WTC11 (cell line): ENCODE measurements at regions not wholly inside any gene's neighbourhood (a gene's known extent, or its start where the extent isn't known, plus 50 kb on each side); places are given as distances from the start of the nearest gene placed in this dataset.

Experiments used
- ATAC-seq: fragments of 200-7000 bp; cut with Tn5 transposase; 2 replicates; pipeline ENCODE4 v1.10.0; 2021; ENCODE audit warnings: mild to moderate bottlenecking, moderate library complexity
- CTCF ChIA-PET: fragments of 300-600 bp; sonication (Branson Sonifier 250); formaldehyde crosslinking; loops from one replicate; lab custom pipeline; 2021; ENCODE audit warnings: antibody characterized with exemption; lab: Charles Lee
- POLR2A ChIA-PET: fragments of 350-600 bp; sonication (Branson Sonifier 250); formaldehyde crosslinking; loops from one replicate; lab custom pipeline; 2021; ENCODE audit warnings: antibody characterized with exemption; lab: Charles Lee
- DNase-seq: peaks from one replicate; pipeline ENCODE4 v3.0.0; 2021; ENCODE audit warnings: low spot score
- H3K27ac Mint-ChIP-seq: 2 replicates; pipeline ENCODE4 v1.8.0; 2021; ENCODE audit warnings: mixed read lengths
- H3K27me3 Mint-ChIP-seq: 2 replicates; pipeline ENCODE4 v1.8.0; 2021; ENCODE audit warnings: low read depth, mild to moderate bottlenecking, moderate library complexity, mixed read lengths
- H3K36me3 Mint-ChIP-seq: 2 replicates; pipeline ENCODE4 v1.8.0; 2021; ENCODE audit warnings: mixed read lengths
- H3K4me1 Mint-ChIP-seq: 2 replicates; pipeline ENCODE4 v1.8.0; 2022; ENCODE audit warnings: mixed read lengths
- H3K4me3 Mint-ChIP-seq: 2 replicates; pipeline ENCODE4 v1.8.0; 2021; ENCODE audit warnings: mild to moderate bottlenecking, moderate library complexity, mixed read lengths
- H3K9me3 Mint-ChIP-seq: 2 replicates; pipeline ENCODE4 v1.8.0; 2021; ENCODE audit warnings: mixed read lengths
- CBFB ChIP-seq: sonication (generic); formaldehyde crosslinking; IDR thresholded peaks from 2 replicates; pipeline ENCODE4 v1.8.1; 2022; ENCODE audit warnings: mild to moderate bottlenecking, low read depth, missing genetic modification reagents
- FOXK1 ChIP-seq: sonication (generic); formaldehyde crosslinking; IDR thresholded peaks from 2 replicates; pipeline ENCODE4 v1.8.0; 2022; ENCODE audit warnings: mild to moderate bottlenecking, moderate library complexity, missing genetic modification reagents
- GTF2I ChIP-seq: fragments of 250-450 bp; sonication (Bioruptor Pico); conservative IDR thresholded peaks from 2 replicates; pipeline ENCODE4 v1.4.0; 2021; ENCODE audit warnings: mild to moderate bottlenecking
- JAZF1 ChIP-seq: fragments of 250-450 bp; sonication (Bioruptor Pico); IDR thresholded peaks from 2 replicates; pipeline ENCODE4 v1.9.0; 2021; ENCODE audit warnings: moderate library complexity, mild to moderate bottlenecking, inconsistent platforms
- OVOL2 ChIP-seq: fragments of 250-450 bp; sonication (Bioruptor Pico); IDR thresholded peaks from 2 replicates; pipeline ENCODE4 v1.9.0; 2021; ENCODE audit warnings: mild to moderate bottlenecking, borderline replicate concordance
- RORB ChIP-seq: fragments of 250-450 bp; sonication (Bioruptor Pico); IDR thresholded peaks from 2 replicates; pipeline ENCODE4 v1.9.0; 2021; ENCODE audit warnings: mild to moderate bottlenecking
- ZBTB21 ChIP-seq: sonication (generic); formaldehyde crosslinking; IDR thresholded peaks from 2 replicates; pipeline ENCODE4 v1.8.1; 2023; ENCODE audit warnings: mild to moderate bottlenecking, missing genetic modification reagents, borderline replicate concordance
- ZNF219 ChIP-seq: sonication (generic); formaldehyde crosslinking; IDR thresholded peaks from 2 replicates; pipeline ENCODE4 v1.8.0; 2023; ENCODE audit warnings: missing genetic modification reagents, mild to moderate bottlenecking, borderline replicate concordance
- TF ChIP-seq, protein P1 (sequence below): sonication (generic); formaldehyde crosslinking; conservative IDR thresholded peaks from 2 replicates; pipeline ENCODE4 v1.8.1; 2023; ENCODE audit warnings: mild to moderate bottlenecking, low read depth, missing genetic modification reagents, moderate library complexity
- TF ChIP-seq, protein P2 (sequence below): sonication (generic); formaldehyde crosslinking; IDR thresholded peaks from 2 replicates; pipeline ENCODE4 v1.8.1; 2023; ENCODE audit warnings: mild to moderate bottlenecking, moderate library complexity, missing genetic modification reagents
- TF ChIP-seq, protein P3 (sequence below): sonication (generic); formaldehyde crosslinking; IDR thresholded peaks from 2 replicates; pipeline ENCODE4 v1.8.0; 2023; ENCODE audit warnings: missing genetic modification reagents
- TF ChIP-seq, protein P4 (sequence below): fragments of 250-450 bp; sonication (Bioruptor Pico); IDR thresholded peaks from 2 replicates; pipeline ENCODE4 v1.8.0; 2021; ENCODE audit warnings: mild to moderate bottlenecking
- TF ChIP-seq, protein P5 (sequence below): sonication (generic); formaldehyde crosslinking; IDR thresholded peaks from 2 replicates; pipeline ENCODE4 v1.8.1; 2023; ENCODE audit warnings: mild to moderate bottlenecking, missing genetic modification reagents, moderate library complexity

DNA sequence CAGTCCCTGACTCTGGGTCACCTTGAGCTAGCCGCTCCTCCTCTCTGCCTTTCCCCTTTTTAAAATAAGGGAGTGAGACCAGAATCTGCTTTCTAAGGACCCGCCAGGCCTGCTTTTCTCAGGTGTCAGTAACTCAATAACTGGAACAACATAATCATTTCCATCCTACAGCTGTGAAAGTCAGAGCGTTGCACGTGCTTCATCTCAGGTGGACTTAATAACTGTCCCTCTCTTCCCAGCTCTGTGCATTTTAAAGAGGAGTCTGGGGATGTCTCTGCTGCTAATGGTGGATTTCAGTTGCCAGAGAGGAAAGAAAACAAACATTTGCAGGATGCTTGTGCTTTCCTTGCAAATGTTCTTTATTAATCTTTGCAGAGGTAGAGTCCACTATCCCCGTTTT, 93.7 kb downstream of the PCDH1 start:
- Mint-ChIP-seq H3K4me3 (no peak overlapping the region), H3K4me1 (peaks cover 43% of the 10 kb centered on the region), H3K27ac (no peak overlapping the region), H3K36me3 (no peaks in the 10 kb centered on the region), H3K27me3 (no peaks in the 10 kb centered on the region), H3K9me3 (no peaks in the 10 kb centered on the region)
- TF ChIP-seq GTF2I (CRISPR knock-in tag) (no peak), ZNF219 (CRISPR knock-in tag) (no peak), CBFB (no peak), RORB (no peak)
- TF ChIP-seq, protein P1, sequence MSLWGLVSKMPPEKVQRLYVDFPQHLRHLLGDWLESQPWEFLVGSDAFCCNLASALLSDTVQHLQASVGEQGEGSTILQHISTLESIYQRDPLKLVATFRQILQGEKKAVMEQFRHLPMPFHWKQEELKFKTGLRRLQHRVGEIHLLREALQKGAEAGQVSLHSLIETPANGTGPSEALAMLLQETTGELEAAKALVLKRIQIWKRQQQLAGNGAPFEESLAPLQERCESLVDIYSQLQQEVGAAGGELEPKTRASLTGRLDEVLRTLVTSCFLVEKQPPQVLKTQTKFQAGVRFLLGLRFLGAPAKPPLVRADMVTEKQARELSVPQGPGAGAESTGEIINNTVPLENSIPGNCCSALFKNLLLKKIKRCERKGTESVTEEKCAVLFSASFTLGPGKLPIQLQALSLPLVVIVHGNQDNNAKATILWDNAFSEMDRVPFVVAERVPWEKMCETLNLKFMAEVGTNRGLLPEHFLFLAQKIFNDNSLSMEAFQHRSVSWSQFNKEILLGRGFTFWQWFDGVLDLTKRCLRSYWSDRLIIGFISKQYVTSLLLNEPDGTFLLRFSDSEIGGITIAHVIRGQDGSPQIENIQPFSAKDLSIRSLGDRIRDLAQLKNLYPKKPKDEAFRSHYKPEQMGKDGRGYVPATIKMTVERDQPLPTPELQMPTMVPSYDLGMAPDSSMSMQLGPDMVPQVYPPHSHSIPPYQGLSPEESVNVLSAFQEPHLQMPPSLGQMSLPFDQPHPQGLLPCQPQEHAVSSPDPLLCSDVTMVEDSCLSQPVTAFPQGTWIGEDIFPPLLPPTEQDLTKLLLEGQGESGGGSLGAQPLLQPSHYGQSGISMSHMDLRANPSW (CRISPR knock-in tag), result no peak
- TF ChIP-seq, protein P2, sequence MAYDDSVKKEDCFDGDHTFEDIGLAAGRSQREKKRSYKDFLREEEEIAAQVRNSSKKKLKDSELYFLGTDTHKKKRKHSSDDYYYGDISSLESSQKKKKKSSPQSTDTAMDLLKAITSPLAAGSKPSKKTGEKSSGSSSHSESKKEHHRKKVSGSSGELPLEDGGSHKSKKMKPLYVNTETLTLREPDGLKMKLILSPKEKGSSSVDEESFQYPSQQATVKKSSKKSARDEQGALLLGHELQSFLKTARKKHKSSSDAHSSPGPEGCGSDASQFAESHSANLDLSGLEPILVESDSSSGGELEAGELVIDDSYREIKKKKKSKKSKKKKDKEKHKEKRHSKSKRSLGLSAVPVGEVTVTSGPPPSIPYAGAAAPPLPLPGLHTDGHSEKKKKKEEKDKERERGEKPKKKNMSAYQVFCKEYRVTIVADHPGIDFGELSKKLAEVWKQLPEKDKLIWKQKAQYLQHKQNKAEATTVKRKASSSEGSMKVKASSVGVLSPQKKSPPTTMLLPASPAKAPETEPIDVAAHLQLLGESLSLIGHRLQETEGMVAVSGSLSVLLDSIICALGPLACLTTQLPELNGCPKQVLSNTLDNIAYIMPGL (CRISPR knock-in tag), result no peak
- TF ChIP-seq, protein P3, sequence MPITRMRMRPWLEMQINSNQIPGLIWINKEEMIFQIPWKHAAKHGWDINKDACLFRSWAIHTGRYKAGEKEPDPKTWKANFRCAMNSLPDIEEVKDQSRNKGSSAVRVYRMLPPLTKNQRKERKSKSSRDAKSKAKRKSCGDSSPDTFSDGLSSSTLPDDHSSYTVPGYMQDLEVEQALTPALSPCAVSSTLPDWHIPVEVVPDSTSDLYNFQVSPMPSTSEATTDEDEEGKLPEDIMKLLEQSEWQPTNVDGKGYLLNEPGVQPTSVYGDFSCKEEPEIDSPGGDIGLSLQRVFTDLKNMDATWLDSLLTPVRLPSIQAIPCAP, result no peak
- DNase-seq, result no peak
- ATAC-seq, result no peak
- CTCF ChIA-PET, result interaction anchor here (0.8 to 2.2 kb wide), 9 partner anchors 11 to 176 kb away, joined by 3 to 10 read pairs (median 4); partner anchors contain the start of gene PCDH1
- POLR2A ChIA-PET, result no interaction called here

DNA sequence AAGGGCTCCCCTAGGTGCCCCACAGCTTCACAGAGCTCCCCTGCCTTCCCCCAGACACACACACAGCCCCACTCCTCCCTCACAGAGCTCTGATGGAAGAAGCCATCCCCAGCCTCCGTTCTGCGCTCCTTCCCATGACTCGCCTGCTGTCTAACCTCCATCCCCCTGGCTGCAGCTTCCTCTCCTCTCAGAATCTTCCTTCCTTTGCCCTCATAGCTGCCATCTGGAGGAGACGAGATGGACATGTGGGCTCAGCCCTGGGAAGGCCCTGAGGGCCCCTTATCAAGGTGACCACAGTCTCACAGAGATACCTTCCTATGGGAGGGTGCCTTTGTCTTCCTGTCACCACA, 94.3 kb downstream of the PCDH1 start:
- Mint-ChIP-seq H3K4me1 (peaks cover 45% of the 10 kb centered on the region), H3K27ac (no peak overlapping the region), H3K9me3 (no peaks in the 10 kb centered on the region), H3K4me3 (no peak overlapping the region), H3K36me3 (no peaks in the 10 kb centered on the region), H3K27me3 (no peaks in the 10 kb centered on the region)
- TF ChIP-seq JAZF1 (CRISPR knock-in tag) (no peak), ZBTB21 (CRISPR knock-in tag) (no peak), OVOL2 (no peak), FOXK1 (CRISPR knock-in tag) (no peak)
- TF ChIP-seq, protein P4, sequence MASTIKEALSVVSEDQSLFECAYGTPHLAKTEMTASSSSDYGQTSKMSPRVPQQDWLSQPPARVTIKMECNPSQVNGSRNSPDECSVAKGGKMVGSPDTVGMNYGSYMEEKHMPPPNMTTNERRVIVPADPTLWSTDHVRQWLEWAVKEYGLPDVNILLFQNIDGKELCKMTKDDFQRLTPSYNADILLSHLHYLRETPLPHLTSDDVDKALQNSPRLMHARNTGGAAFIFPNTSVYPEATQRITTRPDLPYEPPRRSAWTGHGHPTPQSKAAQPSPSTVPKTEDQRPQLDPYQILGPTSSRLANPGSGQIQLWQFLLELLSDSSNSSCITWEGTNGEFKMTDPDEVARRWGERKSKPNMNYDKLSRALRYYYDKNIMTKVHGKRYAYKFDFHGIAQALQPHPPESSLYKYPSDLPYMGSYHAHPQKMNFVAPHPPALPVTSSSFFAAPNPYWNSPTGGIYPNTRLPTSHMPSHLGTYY (CRISPR knock-in tag), result no peak
- TF ChIP-seq, protein P5, sequence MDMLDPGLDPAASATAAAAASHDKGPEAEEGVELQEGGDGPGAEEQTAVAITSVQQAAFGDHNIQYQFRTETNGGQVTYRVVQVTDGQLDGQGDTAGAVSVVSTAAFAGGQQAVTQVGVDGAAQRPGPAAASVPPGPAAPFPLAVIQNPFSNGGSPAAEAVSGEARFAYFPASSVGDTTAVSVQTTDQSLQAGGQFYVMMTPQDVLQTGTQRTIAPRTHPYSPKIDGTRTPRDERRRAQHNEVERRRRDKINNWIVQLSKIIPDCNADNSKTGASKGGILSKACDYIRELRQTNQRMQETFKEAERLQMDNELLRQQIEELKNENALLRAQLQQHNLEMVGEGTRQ (CRISPR knock-in tag), result no peak
- POLR2A ChIA-PET, result interaction anchor here (0.5 kb wide), 1 partner anchor 22 kb away, joined by 3 read pairs; no protein-coding TSS in a partner anchor
- DNase-seq (no peak), ATAC-seq (no peak)
- CTCF ChIA-PET, result interaction anchor here (0.8 to 2.2 kb wide), 8 partner anchors 23 to 165 kb away, joined by 3 to 10 read pairs (median 4); partner anchors contain the start of genes DIAPH1 and PCDH1
